Natural killer cell (primary cell): ENCODE measurements at regions not wholly inside any gene's neighbourhood (a gene's known extent, or its start where the extent isn't known, plus 50 kb on each side); places are given as distances from the start of the nearest gene placed in this dataset.

ENCODE experiments used
- ATAC-seq, 3 donors: fragments of 150-1000 bp in 2 of 3; fragments of 200-7000 bp in 1 of 3; cut with Tn5 transposase; 1 replicate in 1 of 3; 2 replicates in 2 of 3; pipeline ENCODE4 v1.10.0; 2021; ENCODE audit warnings: mild to moderate bottlenecking in 2 of 3, moderate library complexity in 2 of 3
- DNase-seq, 2 donors: peaks; one replicate each; pipeline versions ENCODE4 v3.0.0 to v3.0.0-alpha.2; 2013 to 2021; ENCODE audit warnings: mixed read lengths in 1 of 2
- H3K27ac ChIP-seq: one replicate; pipeline ENCODE4 v1.5.1; 2013; ENCODE audit warnings: mild to moderate bottlenecking, low read length
- H3K27me3 ChIP-seq: one replicate; pipeline ENCODE4 v1.6.1; 2013; ENCODE audit warnings: low read length; ENCODE audit not compliant: control insufficient read depth, insufficient read depth
- H3K36me3 ChIP-seq: one replicate; pipeline ENCODE4 v1.6.1; 2013; ENCODE audit warnings: low read length; ENCODE audit not compliant: control insufficient read depth, insufficient read depth
- H3K4me1 ChIP-seq: one replicate; pipeline ENCODE4 v1.6.1; 2013; ENCODE audit warnings: low read length; ENCODE audit not compliant: control insufficient read depth, insufficient read depth
- H3K4me3 ChIP-seq: one replicate; pipeline ENCODE4 v1.5.1; 2013; ENCODE audit warnings: low read length
- H3K9me3 ChIP-seq: one replicate; pipeline ENCODE4 v1.6.1; 2013; ENCODE audit warnings: low read length; ENCODE audit not compliant: control insufficient read depth, insufficient read depth
- H3K27ac Mint-ChIP-seq, 2 donors: one replicate each; pipeline ENCODE4 v1.8.0; 2022; ENCODE audit warnings: mild to moderate bottlenecking in 2 of 2, mixed read lengths in 2 of 2, moderate library complexity in 1 of 2
- H3K27me3 Mint-ChIP-seq, 2 donors: one replicate each; pipeline ENCODE4 v1.8.0; 2022; ENCODE audit warnings: low read depth in 2 of 2, mixed read lengths in 2 of 2
- H3K36me3 Mint-ChIP-seq: one replicate; pipeline ENCODE4 v1.8.0; 2022; ENCODE audit warnings: mixed read lengths
- H3K4me1 Mint-ChIP-seq, 2 donors: one replicate each; pipeline ENCODE4 v1.8.0; 2022; ENCODE audit warnings: mixed read lengths in 2 of 2
- H3K4me3 Mint-ChIP-seq: one replicate; pipeline ENCODE4 v1.8.0; 2022; ENCODE audit warnings: mild to moderate bottlenecking, moderate library complexity, mixed read lengths
- H3K9me3 Mint-ChIP-seq, 2 donors: one replicate each; pipeline ENCODE4 v1.8.0; 2022; ENCODE audit warnings: mixed read lengths in 2 of 2
- CTCF ChIP-seq: fragments of 200-600 bp; IDR thresholded peaks from one replicate; pipeline ENCODE4 v1.8.0; 2022; ENCODE audit warnings: antibody characterized with exemption
- WGBS: methylation state at CpG from one replicate; pipeline ENCODE4 v1.1.7; 2013; ENCODE audit warnings: missing lambda C conversion rate; ENCODE audit not compliant: insufficient coverage; 5-methylcytosine and 5-hydroxymethylcytosine counted together
- intact Hi-C: fragments of 100-400 bp; cut with micrococcal nuclease; formaldehyde crosslinking; loops from one replicate; pipeline ENCODE4 v1.14.2; 2022

GRCh38 chr2:14702258-14702657 lies 69.7 kb downstream of the LRATD1 start:
- H3K4me1 Mint-ChIP-seq: no peaks in the 10 kb centered on the region

GRCh38 chr2:14706201-14706600 lies 73.7 kb downstream of the LRATD1 start:
- Mint-ChIP-seq H3K36me3 (no peaks in the 10 kb centered on the region), H3K27me3 (no peaks in the 10 kb centered on the region), H3K4me1 (no peaks in the 10 kb centered on the region), H3K4me3 (no peak overlapping the region), H3K9me3 (peaks cover 6 to 8% of the 10 kb centered on the region in 2 donors), H3K27ac (no peak overlapping the region)
- no peak overlapping the region for H3K27ac ChIP-seq
- H3K4me1 ChIP-seq: no peaks in the 10 kb centered on the region
- H3K4me3 ChIP-seq: no peak overlapping the region
- DNase-seq (no peak), ATAC-seq (no peak)
- TF ChIP-seq CTCF: no peak
- H3K36me3 ChIP-seq: no peaks in the 10 kb centered on the region
- intact Hi-C loops: no loop called here
- no peaks in the 10 kb centered on the region for H3K9me3 ChIP-seq
- no CpG with 5 or more reads among the region's 1 CpG for WGBS
- no peaks in the 10 kb centered on the region for H3K27me3 ChIP-seq

More at GRCh38 chr2:14702258-14702657, 69.7 kb downstream of the LRATD1 start:
- no peak overlapping the region for H3K27ac Mint-ChIP-seq
- H3K36me3 ChIP-seq: no peaks in the 10 kb centered on the region
- H3K27ac ChIP-seq: no peak overlapping the region
- H3K9me3 ChIP-seq: no peaks in the 10 kb centered on the region
- no peak overlapping the region for H3K4me3 ChIP-seq
- no peaks in the 10 kb centered on the region for H3K36me3 Mint-ChIP-seq
- intact Hi-C loops: no loop called here
- H3K4me3 Mint-ChIP-seq: no peak overlapping the region
- no peaks in the 10 kb centered on the region for H3K27me3 ChIP-seq
- H3K9me3 Mint-ChIP-seq: peaks cover 3 to 11% of the 10 kb centered on the region in 2 donors
- WGBS: no CpG with 5 or more reads among the region's 3 CpGs
- no peaks in the 10 kb centered on the region for H3K27me3 Mint-ChIP-seq
- TF ChIP-seq CTCF: no peak
- H3K4me1 ChIP-seq: no peaks in the 10 kb centered on the region
- no peak for DNase-seq
- ATAC-seq: no peak

GRCh38 chr2:14712111-14712510 lies 79.6 kb downstream of the LRATD1 start:
- intact Hi-C loops: no loop called here
- no peaks in the 10 kb centered on the region for H3K36me3 ChIP-seq
- no peaks in the 10 kb centered on the region for H3K36me3 Mint-ChIP-seq
- H3K4me1 Mint-ChIP-seq: no peaks in the 10 kb centered on the region
- no peak for TF ChIP-seq CTCF
- no peaks in the 10 kb centered on the region for H3K4me1 ChIP-seq
- H3K4me3 ChIP-seq: no peak overlapping the region
- no peaks in the 10 kb centered on the region for H3K9me3 ChIP-seq
- DNase-seq (no peak), ATAC-seq (no peak)
- no peak overlapping the region for H3K27ac ChIP-seq
- H3K27me3 Mint-ChIP-seq: no peaks in the 10 kb centered on the region
- 80% methylated on average over 4 of the region's 5 CpGs for whole genome bisulfite sequencing
- no peak overlapping the region for H3K27ac Mint-ChIP-seq
- no peak overlapping the region for H3K4me3 Mint-ChIP-seq
- H3K9me3 Mint-ChIP-seq: peaks cover 9 to 12% of the 10 kb centered on the region in 2 donors
- no peaks in the 10 kb centered on the region for H3K27me3 ChIP-seq

GRCh38 chr2:14713248-14713647 lies 80.7 kb downstream of the LRATD1 start:
- TF ChIP-seq CTCF: no peak
- H3K4me1 ChIP-seq: no peaks in the 10 kb centered on the region
- peaks cover 9 to 14% of the 10 kb centered on the region in 2 donors for H3K9me3 Mint-ChIP-seq
- no peaks in the 10 kb centered on the region for H3K36me3 Mint-ChIP-seq
- ATAC-seq: no peak
- H3K27me3 Mint-ChIP-seq: no peaks in the 10 kb centered on the region
- intact Hi-C loops: no loop called here
- WGBS: 81% methylated on average over 5 of the region's 5 CpGs
- H3K36me3 ChIP-seq: no peaks in the 10 kb centered on the region
- no peak for DNase-seq
- H3K27me3 ChIP-seq: no peaks in the 10 kb centered on the region
- no peak overlapping the region for H3K4me3 ChIP-seq
- H3K4me3 Mint-ChIP-seq: no peak overlapping the region
- no peak overlapping the region for H3K27ac Mint-ChIP-seq
- H3K9me3 ChIP-seq: no peaks in the 10 kb centered on the region
- no peak overlapping the region for H3K27ac ChIP-seq
- no peaks in the 10 kb centered on the region for H3K4me1 Mint-ChIP-seq
